Right kidney (tissue), 1 donor: ENCODE measurements at regions not wholly inside any gene's neighbourhood (a gene's known extent, or its start where the extent isn't known, plus 50 kb on each side); places are given as distances from the start of the nearest gene placed in this dataset.

Experiments
- DNase-seq: peaks from one replicate; pipeline ENCODE4 v3.0.0-alpha.2; 2016

DNA sequence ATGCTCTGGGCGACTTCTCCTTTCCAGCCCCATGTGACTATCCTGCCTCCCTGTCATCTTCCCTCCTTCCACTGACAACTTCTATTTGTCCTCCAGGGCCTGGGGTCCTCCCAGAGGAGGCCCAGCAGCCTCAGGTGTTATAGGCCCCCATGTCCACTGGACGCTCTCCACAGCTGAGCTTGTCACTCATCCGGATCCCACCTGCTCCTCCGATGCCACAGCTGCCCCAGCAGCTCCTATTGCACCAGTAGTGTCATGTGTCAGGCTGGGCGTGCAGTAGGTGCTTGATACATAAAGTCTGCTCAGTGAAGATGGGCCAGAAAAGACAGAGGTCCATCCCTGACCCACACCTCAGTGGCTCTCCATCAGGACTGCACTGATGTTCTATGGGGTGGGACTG is 305.7 kb upstream of the MYT1L start:
- DNase-seq, result no peak

GRCh38 chr2:2635025-2635528 is 304.0 kb upstream of the MYT1L start:
- no peak for DNase-seq

GRCh38 chr2:2633017-2633416 is 301.9 kb upstream of the MYT1L start:
- DNase-seq, result no peak

GRCh38 chr2:2623939-2624338 is 292.9 kb upstream of the MYT1L start:
- DNase-seq, result no peak

DNA sequence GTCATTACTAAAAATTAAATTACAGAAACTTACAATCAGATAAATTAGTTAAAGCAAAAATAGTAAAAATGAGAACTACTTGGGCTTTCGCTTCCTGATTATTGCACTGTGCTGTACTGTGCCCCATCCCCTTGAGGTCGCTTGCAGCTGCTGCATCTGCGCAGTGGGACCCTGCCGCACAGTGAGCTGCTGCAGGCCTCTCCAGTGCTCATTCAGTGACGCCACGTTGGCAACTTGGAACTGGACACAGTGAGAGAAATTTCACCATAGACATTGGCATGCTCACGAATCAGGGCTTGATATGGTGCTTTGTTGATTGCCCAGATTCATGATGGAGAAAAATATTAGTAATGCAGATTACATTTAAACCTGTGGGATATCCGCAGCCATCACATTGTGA is 290.8 kb upstream of the MYT1L start:
- no peak for DNase-seq

DNA sequence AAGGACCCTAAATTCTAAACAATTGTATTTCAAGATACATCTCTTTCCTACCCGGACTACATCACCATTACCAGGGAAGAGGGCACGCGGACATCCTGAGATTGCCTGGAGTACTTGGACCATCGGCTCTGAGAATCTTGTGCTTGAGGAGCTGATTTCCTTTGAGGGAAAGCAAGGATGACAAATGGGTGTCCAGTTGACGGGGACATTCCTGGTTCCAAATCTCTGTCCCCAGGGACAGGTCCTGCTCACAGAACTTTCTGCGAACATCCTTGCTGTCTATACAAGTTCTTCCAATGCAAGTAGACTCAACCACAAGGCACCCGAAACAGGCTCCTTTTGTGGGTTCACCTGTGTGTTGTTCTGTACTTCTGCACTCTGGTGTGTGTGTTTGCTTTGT is 289.5 kb upstream of the MYT1L start:
- no peak for DNase-seq

DNA sequence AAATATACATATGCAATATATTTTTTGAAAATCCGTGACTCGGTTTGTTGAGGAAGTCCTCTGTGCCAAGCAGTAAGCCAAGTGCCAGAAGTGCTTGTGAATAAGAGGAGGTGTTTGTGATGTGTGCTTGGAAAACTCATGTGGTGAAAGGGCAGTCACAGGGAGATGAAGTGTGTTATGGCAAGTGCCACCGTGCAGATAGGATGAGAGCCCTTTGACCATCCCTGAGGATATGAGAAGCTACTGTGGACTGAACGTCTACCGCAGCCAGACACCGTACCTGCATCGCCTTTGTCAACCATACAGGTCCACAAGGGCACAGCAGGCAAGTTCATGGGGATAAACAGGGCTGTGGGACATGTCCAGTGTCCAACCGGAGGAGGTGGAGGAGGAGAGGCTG is 288.9 kb upstream of the MYT1L start:
- no peak for DNase-seq

- DNase-seq, result no peak
Observed at GRCh38 chr2:2614452-2614851, 283.4 kb upstream of the MYT1L start.

DNA sequence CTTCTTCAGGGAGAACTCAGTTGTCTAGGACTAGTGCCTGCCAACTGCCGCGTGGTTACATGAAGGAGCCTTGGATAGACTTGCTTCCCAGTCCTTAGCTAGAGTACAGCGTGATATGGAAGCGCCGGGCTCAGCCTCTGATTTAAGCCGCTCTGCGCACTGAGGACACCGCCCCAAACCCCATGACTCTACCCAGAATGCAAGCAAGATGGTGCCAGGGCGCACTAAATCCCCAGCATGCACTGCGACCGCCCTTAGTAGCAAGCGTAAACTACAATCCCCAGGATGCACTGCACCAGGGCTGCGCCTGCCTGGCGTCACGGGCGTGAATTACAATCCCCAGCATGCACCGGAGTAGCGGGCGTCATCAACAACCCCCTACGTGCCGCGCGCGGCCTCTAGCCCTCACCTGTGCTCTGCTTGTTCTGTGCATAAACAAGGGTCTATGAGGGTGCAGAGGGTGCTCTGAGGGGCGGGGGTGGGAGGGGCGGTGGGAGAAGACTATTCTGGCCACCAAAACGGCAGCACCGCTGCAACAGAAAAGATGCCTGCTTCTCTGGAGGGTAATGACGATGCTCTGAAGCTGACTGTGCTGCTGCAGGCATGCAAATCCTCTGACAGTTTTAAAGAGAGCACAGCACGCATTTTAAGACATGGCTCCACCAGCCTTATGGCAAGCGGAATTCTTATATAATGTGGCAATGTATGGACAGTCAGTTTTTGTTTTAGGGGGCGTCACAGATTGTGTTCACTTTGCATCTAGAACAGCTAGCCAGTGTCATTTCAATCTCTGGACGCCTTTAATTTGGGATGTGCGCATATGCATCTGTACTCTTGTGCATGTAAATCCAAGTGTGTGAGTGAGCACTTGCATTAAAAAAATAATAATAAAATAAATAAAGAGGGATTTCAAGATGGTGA is 282.5 kb upstream of the MYT1L start:
- peak; percentile 74 for DNase-seq

DNA sequence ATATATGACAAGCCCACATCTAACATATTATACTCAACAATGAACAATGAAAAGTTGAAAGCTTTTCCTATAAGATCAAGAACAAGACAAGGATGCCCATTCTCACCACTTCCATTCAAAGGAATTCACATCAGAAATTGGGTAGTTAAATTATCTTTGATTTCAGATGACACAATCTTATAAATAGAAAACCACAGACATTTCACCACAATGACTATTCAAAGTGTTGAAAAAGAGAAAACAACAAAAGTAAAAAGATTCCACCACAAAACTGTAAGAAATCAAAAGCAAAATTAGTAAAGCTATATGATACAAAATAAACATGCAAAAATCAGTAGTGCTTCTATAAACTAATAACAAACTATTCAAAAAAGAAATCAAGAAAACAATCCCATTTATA is 279.7 kb upstream of the MYT1L start:
- DNase-seq, result no peak

GRCh38 chr2:2600366-2600765 is 269.3 kb upstream of the MYT1L start:
- peak; percentile 19 for DNase-seq

GRCh38 chr2:2599441-2599840 is 268.4 kb upstream of the MYT1L start:
- no peak for DNase-seq

GRCh38 chr2:2597712-2598111 is 266.6 kb upstream of the MYT1L start:
- DNase-seq, result no peak

- no peak for DNase-seq
Observed at GRCh38 chr2:2591542-2591940, 260.5 kb upstream of the MYT1L start.

- DNase-seq, result no peak
Observed at GRCh38 chr2:2590841-2591541, 259.9 kb upstream of the MYT1L start.

DNA sequence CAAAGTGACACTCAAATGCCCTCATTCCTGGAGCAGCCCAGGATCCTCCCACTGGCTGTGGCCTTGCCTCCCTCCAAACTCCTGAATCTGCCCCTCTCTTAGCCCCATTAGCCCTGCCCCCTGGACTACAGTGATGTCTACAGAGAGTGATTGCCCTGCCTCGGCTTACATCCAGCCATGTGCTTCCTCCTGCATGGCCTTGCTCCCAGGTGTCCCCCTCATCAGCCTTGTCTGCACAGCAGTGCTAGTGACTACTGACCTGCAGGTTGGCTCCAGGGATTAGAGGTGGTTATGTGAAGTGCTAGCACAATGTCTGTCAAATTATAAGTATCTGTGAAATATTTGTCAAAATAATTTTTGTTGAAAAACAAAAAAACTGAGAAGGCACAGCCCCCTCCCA is 259.1 kb upstream of the MYT1L start:
- DNase-seq, result no peak

GRCh38 chr2:2588777-2589176 is 257.7 kb upstream of the MYT1L start:
- no peak for DNase-seq

DNA sequence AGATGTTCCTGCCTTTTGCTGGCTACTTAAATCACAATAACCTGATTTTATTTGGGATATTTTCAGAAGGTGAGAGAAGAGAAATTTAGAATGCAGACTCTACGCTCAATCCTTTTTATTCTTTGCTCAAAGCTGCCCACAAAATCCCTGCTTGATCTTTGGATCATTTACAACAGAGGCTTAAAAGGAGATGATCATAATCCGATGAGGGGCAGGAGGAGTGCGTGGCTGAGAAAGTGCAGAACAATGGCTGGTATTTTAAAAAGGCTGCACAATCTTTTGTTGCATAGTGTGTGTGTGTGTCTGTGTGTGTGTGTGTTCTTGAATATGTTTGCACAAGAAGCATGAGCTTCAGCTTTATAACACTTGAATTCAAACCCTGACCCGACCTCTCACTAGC is 256.3 kb upstream of the MYT1L start:
- DNase-seq, result no peak

DNA sequence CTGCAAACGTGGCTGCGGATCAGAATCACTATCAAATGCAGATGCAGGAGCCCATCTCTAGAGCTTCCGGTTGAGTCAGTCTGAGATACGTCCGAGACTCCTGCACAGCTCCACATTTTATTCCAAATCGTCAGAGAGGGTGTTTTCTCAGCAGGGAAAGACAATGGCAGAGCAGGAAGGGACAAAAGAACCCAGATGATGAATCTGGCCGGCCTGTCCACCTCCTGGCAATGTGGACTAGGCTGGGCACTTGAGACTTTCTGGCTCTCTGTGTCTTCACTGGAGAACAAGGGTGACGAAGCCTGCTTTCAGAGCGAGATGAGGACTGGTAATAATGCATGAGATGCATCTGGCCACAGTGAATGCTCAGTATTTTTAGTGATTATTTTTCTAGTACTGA is 255.9 kb upstream of the MYT1L start:
- no peak for DNase-seq

DNA sequence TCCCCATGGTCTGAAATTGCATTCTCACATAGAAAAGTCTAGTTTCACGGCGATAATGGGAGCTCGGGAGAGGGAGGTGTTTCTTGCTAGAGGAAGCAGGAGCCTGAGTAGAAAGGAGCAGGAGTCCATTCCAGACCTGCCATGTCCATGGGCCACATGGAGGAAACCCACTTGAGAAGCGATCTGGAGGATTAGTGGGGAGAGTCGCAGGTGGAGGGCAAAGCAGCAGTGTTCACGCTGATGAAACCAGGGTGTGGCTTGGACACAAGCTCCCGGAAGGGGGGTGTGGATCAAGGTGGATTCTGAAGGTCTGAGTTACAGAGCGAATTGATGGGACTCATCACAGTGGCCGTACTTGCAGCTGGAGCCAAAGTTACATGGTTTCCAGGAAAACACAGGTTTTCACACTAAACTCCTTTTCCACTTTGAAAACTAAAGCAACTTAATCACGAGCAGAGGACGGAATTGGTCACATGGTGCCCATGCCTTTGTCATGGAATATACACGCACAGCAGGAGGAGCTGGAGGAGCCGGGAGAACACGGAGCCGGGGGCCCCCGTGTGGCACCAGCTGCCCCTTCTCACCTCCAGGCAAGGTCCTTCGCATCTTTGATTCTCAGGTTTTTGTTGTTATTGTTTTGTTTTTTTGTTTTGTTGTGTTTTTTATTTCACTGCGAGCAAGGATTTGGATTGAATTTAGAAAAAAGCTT is 255.1 kb upstream of the MYT1L start:
- no peak for DNase-seq

- no peak for DNase-seq
Observed at GRCh38 chr2:2582998-2583545, 252.0 kb upstream of the MYT1L start.

GRCh38 chr2:2581331-2582159 is 250.5 kb upstream of the MYT1L start:
- no peak for DNase-seq
